ENCODE measurements at regions not wholly inside any gene's neighbourhood (a gene's known extent, or its start where the extent isn't known, plus 50 kb on each side); places are given as distances from the start of the nearest gene placed in this dataset.

- Histone ChIP-seq H3K27ac (ENCODE audit: low read length) (no peak overlapping the region), H3K4me1 (ENCODE audit: control insufficient read depth, insufficient read depth, low read length) (no peaks in the 10 kb centered on the region), H3K9me3 (ENCODE audit: control insufficient read depth, low read depth, low read length) (no peaks in the 10 kb centered on the region), H3K27me3 (ENCODE audit: control insufficient read depth, insufficient read depth, low read length) (no peaks in the 10 kb centered on the region), H3K4me3 (ENCODE audit: low read length) (no peak overlapping the region), H3K36me3 (ENCODE audit: control insufficient read depth, insufficient read depth, low read length) (no peaks in the 10 kb centered on the region)
- no peak for DNase-seq
- WGBS (ENCODE audit: insufficient coverage, low lambda C conversion rate): no CpG with 5 or more reads among the region's 2 CpGs
Measured at GRCh38 chrX:4690521-4690920, 977.1 kb upstream of the PRKX start.

GRCh38 chrX:4682636-4683035 lies 969.2 kb upstream of the PRKX start:
- WGBS (ENCODE audit: insufficient coverage, low lambda C conversion rate): no CpG with 5 or more reads among the region's 6 CpGs
- no peak overlapping the region for H3K27ac ChIP-seq (ENCODE audit: low read length)
- no peaks in the 10 kb centered on the region for H3K27me3 ChIP-seq (ENCODE audit: control insufficient read depth, insufficient read depth, low read length)
- no peaks in the 10 kb centered on the region for H3K4me1 ChIP-seq (ENCODE audit: control insufficient read depth, insufficient read depth, low read length)
- H3K36me3 ChIP-seq (ENCODE audit: control insufficient read depth, insufficient read depth, low read length): no peaks in the 10 kb centered on the region
- no peak overlapping the region for H3K4me3 ChIP-seq (ENCODE audit: low read length)
- no peaks in the 10 kb centered on the region for H3K9me3 ChIP-seq (ENCODE audit: control insufficient read depth, low read depth, low read length)
- DNase-seq: no peak

- Histone ChIP-seq H3K27me3 (ENCODE audit: control insufficient read depth, insufficient read depth, low read length) (no peaks in the 10 kb centered on the region), H3K9me3 (ENCODE audit: control insufficient read depth, low read depth, low read length) (no peaks in the 10 kb centered on the region), H3K36me3 (ENCODE audit: control insufficient read depth, insufficient read depth, low read length) (no peaks in the 10 kb centered on the region), H3K4me1 (ENCODE audit: control insufficient read depth, insufficient read depth, low read length) (no peaks in the 10 kb centered on the region), H3K27ac (ENCODE audit: low read length) (no peak overlapping the region), H3K4me3 (ENCODE audit: low read length) (no peak overlapping the region)
- no CpG with 5 or more reads among the region's 4 CpGs for WGBS (ENCODE audit: insufficient coverage, low lambda C conversion rate)
- DNase-seq: no peak
Measured at GRCh38 chrX:4675686-4676300, 962.3 kb upstream of the PRKX start.

- WGBS (ENCODE audit: insufficient coverage, low lambda C conversion rate): no CpG with 5 or more reads among the region's 6 CpGs
- H3K4me1 ChIP-seq (ENCODE audit: control insufficient read depth, insufficient read depth, low read length): no peaks in the 10 kb centered on the region
- H3K4me3 ChIP-seq (ENCODE audit: low read length): no peak overlapping the region
- no peaks in the 10 kb centered on the region for H3K36me3 ChIP-seq (ENCODE audit: control insufficient read depth, insufficient read depth, low read length)
- no peak for DNase-seq
- H3K9me3 ChIP-seq (ENCODE audit: control insufficient read depth, low read depth, low read length): no peaks in the 10 kb centered on the region
- H3K27me3 ChIP-seq (ENCODE audit: control insufficient read depth, insufficient read depth, low read length): no peaks in the 10 kb centered on the region
- H3K27ac ChIP-seq (ENCODE audit: low read length): no peak overlapping the region
Measured at GRCh38 chrX:4674028-4674782, 960.8 kb upstream of the PRKX start.

GRCh38 chrX:4671344-4671743 lies 957.9 kb upstream of the PRKX start:
- H3K4me3 ChIP-seq (ENCODE audit: low read length): no peak overlapping the region
- H3K9me3 ChIP-seq (ENCODE audit: control insufficient read depth, low read depth, low read length): no peaks in the 10 kb centered on the region
- no peaks in the 10 kb centered on the region for H3K4me1 ChIP-seq (ENCODE audit: control insufficient read depth, insufficient read depth, low read length)
- no peaks in the 10 kb centered on the region for H3K27me3 ChIP-seq (ENCODE audit: control insufficient read depth, insufficient read depth, low read length)
- H3K27ac ChIP-seq (ENCODE audit: low read length): no peak overlapping the region
- H3K36me3 ChIP-seq (ENCODE audit: control insufficient read depth, insufficient read depth, low read length): no peaks in the 10 kb centered on the region
- no peak for DNase-seq
- WGBS (ENCODE audit: insufficient coverage, low lambda C conversion rate): no CpG with 5 or more reads among the region's 4 CpGs

- DNase-seq: no peak
- no peaks in the 10 kb centered on the region for H3K9me3 ChIP-seq (ENCODE audit: control insufficient read depth, low read depth, low read length)
- no CpG with 5 or more reads among the region's 5 CpGs for WGBS (ENCODE audit: insufficient coverage, low lambda C conversion rate)
Measured at GRCh38 chrX:4670606-4671005, 957.2 kb upstream of the PRKX start.

GRCh38 chrX:4668802-4669536 lies 955.5 kb upstream of the PRKX start:
- 93% methylated on average over 6 of the region's 7 CpGs for WGBS (ENCODE audit: insufficient coverage, low lambda C conversion rate)
- H3K4me1 ChIP-seq (ENCODE audit: control insufficient read depth, insufficient read depth, low read length): no peaks in the 10 kb centered on the region
- H3K27ac ChIP-seq (ENCODE audit: low read length): no peak overlapping the region
- no peaks in the 10 kb centered on the region for H3K9me3 ChIP-seq (ENCODE audit: control insufficient read depth, low read depth, low read length)
- H3K4me3 ChIP-seq (ENCODE audit: low read length): no peak overlapping the region
- no peak for DNase-seq
- H3K27me3 ChIP-seq (ENCODE audit: control insufficient read depth, insufficient read depth, low read length): no peaks in the 10 kb centered on the region
- no peaks in the 10 kb centered on the region for H3K36me3 ChIP-seq (ENCODE audit: control insufficient read depth, insufficient read depth, low read length)

More at GRCh38 chrX:4670606-4671005, 957.2 kb upstream of the PRKX start:
- H3K4me1 ChIP-seq (ENCODE audit: control insufficient read depth, insufficient read depth, low read length): no peaks in the 10 kb centered on the region
- H3K36me3 ChIP-seq (ENCODE audit: control insufficient read depth, insufficient read depth, low read length): no peaks in the 10 kb centered on the region
- no peak overlapping the region for H3K27ac ChIP-seq (ENCODE audit: low read length)
- no peaks in the 10 kb centered on the region for H3K27me3 ChIP-seq (ENCODE audit: control insufficient read depth, insufficient read depth, low read length)
- no peak overlapping the region for H3K4me3 ChIP-seq (ENCODE audit: low read length)

GRCh38 chrX:4663085-4663484 lies 949.6 kb upstream of the PRKX start:
- Histone ChIP-seq H3K4me3 (ENCODE audit: low read length) (no peak overlapping the region), H3K4me1 (ENCODE audit: control insufficient read depth, insufficient read depth, low read length) (no peaks in the 10 kb centered on the region), H3K27me3 (ENCODE audit: control insufficient read depth, insufficient read depth, low read length) (no peaks in the 10 kb centered on the region), H3K9me3 (ENCODE audit: control insufficient read depth, low read depth, low read length) (no peaks in the 10 kb centered on the region), H3K36me3 (ENCODE audit: control insufficient read depth, insufficient read depth, low read length) (no peaks in the 10 kb centered on the region), H3K27ac (ENCODE audit: low read length) (no peak overlapping the region)
- DNase-seq: no peak
- no CpG with 5 or more reads among the region's 3 CpGs for WGBS (ENCODE audit: insufficient coverage, low lambda C conversion rate)

- H3K9me3 ChIP-seq (ENCODE audit: control insufficient read depth, low read depth, low read length): no peaks in the 10 kb centered on the region
- H3K4me1 ChIP-seq (ENCODE audit: control insufficient read depth, insufficient read depth, low read length): no peaks in the 10 kb centered on the region
- no peaks in the 10 kb centered on the region for H3K36me3 ChIP-seq (ENCODE audit: control insufficient read depth, insufficient read depth, low read length)
- H3K27ac ChIP-seq (ENCODE audit: low read length): no peak overlapping the region
- H3K27me3 ChIP-seq (ENCODE audit: control insufficient read depth, insufficient read depth, low read length): no peaks in the 10 kb centered on the region
- no peak overlapping the region for H3K4me3 ChIP-seq (ENCODE audit: low read length)
- 100% methylated on average over 1 of the region's 5 CpGs for WGBS (ENCODE audit: insufficient coverage, low lambda C conversion rate)
- DNase-seq: no peak
Measured at GRCh38 chrX:4661771-4662170, 948.3 kb upstream of the PRKX start.

GRCh38 chrX:4656419-4656818 lies 943.0 kb upstream of the PRKX start:
- no peak overlapping the region for H3K27ac ChIP-seq (ENCODE audit: low read length)
- no peak for DNase-seq
- H3K36me3 ChIP-seq (ENCODE audit: control insufficient read depth, insufficient read depth, low read length): no peaks in the 10 kb centered on the region
- H3K27me3 ChIP-seq (ENCODE audit: control insufficient read depth, insufficient read depth, low read length): no peaks in the 10 kb centered on the region
- H3K9me3 ChIP-seq (ENCODE audit: control insufficient read depth, low read depth, low read length): no peaks in the 10 kb centered on the region
- H3K4me1 ChIP-seq (ENCODE audit: control insufficient read depth, insufficient read depth, low read length): no peaks in the 10 kb centered on the region
- WGBS (ENCODE audit: insufficient coverage, low lambda C conversion rate): no CpG with 5 or more reads among the region's 6 CpGs
- H3K4me3 ChIP-seq (ENCODE audit: low read length): no peak overlapping the region

Data from large intestine (tissue), 3 donors.